ENCODE measurements at regions not wholly inside any gene's neighbourhood (a gene's known extent, or its start where the extent isn't known, plus 50 kb on each side); places are given as distances from the start of the nearest gene placed in this dataset.

DNA sequence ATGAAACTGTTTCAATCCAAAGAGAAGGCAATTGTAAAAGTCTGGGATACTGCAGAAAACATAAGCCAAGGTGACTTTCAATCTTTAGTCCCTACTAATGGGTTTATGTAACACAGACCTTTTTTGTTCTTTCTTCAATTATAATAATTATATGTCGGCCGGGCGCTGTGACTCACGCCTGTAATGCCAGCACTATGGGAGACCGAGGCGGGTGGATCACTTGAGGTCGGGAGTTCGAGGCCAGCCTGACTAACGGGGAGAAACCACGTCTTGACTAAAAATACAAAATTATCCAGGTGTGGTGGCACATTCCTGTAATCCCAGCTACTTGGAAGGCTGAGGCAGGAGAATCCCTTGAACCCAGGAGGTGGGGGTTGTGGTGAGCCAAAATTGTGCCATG, 489.8 kb upstream of the CTSO start:
- no peak overlapping the region for H3K4me3 ChIP-seq
- TF ChIP-seq CTCF (IDR thresholded peaks at IDR 0.05) (no peak), POLR2A (IDR thresholded peaks at IDR 0.05) (no peak), EP300 (IDR thresholded peaks at IDR 0.05) (no peak), POLR2AphosphoS5 (IDR thresholded peaks at IDR 0.05) (no peak)
- no peak for ATAC-seq
- H3K36me3 ChIP-seq = no peaks in the 10 kb centered on the region
- H3K27ac ChIP-seq = no peak overlapping the region
- H3K27me3 ChIP-seq = no peaks in the 10 kb centered on the region
- no peaks in the 10 kb centered on the region for H3K9me3 ChIP-seq
- WGBS, 2 donors (ENCODE audit: low coverage in 1 of 2) = 94 to 99% methylated on average over 10 of the region's 10 CpGs
- H3K4me1 ChIP-seq = no peaks in the 10 kb centered on the region

DNA sequence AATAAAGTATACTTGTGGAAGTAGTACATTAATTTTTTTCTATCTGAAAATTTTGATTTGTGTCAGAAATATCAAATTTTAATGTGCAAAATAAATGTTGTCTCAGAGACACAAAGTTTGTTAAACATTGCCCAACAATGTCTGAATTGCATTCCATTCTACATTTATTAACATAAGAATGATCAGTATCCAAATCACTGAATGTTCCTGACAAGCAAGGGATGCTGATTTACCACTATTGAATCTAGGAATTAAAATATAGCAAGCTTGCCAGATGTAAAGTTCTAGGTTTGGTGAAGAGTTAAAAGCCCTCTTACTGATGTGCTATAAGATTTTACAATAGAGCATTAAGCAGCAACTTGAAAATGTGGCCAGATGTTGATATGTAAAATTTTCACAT, 489.2 kb upstream of the CTSO start:
- no peak overlapping the region for H3K27ac ChIP-seq
- ATAC-seq = no peak
- no peak overlapping the region for H3K4me3 ChIP-seq
- TF ChIP-seq CTCF (IDR thresholded peaks at IDR 0.05) (no peak), POLR2A (IDR thresholded peaks at IDR 0.05) (no peak), EP300 (IDR thresholded peaks at IDR 0.05) (no peak), POLR2AphosphoS5 (IDR thresholded peaks at IDR 0.05) (no peak)
- H3K4me1 ChIP-seq = no peaks in the 10 kb centered on the region
- H3K9me3 ChIP-seq = no peaks in the 10 kb centered on the region
- H3K36me3 ChIP-seq = no peaks in the 10 kb centered on the region
- H3K27me3 ChIP-seq = no peaks in the 10 kb centered on the region

- no peaks in the 10 kb centered on the region for H3K36me3 ChIP-seq
- 79 to 85% methylated on average over 3 to 4 of the region's 4 CpGs for WGBS, 2 donors (ENCODE audit: low coverage in 1 of 2)
- no peak for ATAC-seq
- no peaks in the 10 kb centered on the region for H3K27me3 ChIP-seq
- H3K4me1 ChIP-seq = no peaks in the 10 kb centered on the region
- no peak for TF ChIP-seq EP300 (IDR thresholded peaks at IDR 0.05)
- no peak for TF ChIP-seq POLR2AphosphoS5 (IDR thresholded peaks at IDR 0.05)
- no peak for TF ChIP-seq POLR2A (IDR thresholded peaks at IDR 0.05)
- no peak for TF ChIP-seq CTCF (IDR thresholded peaks at IDR 0.05)
- H3K9me3 ChIP-seq = no peaks in the 10 kb centered on the region
- H3K4me3 ChIP-seq = no peak overlapping the region
- no peak overlapping the region for H3K27ac ChIP-seq
Observed at GRCh38 chr4:156439576-156440200, 486.0 kb upstream of the CTSO start.

GRCh38 chr4:156437666-156438065, 484.0 kb upstream of the CTSO start:
- no peak overlapping the region for H3K4me3 ChIP-seq
- H3K27ac ChIP-seq = no peak overlapping the region
- no peaks in the 10 kb centered on the region for H3K9me3 ChIP-seq
- H3K36me3 ChIP-seq = no peaks in the 10 kb centered on the region
- no peaks in the 10 kb centered on the region for H3K4me1 ChIP-seq
- no peaks in the 10 kb centered on the region for H3K27me3 ChIP-seq
- ATAC-seq = no peak
- TF ChIP-seq POLR2A (IDR thresholded peaks at IDR 0.05) (no peak), EP300 (IDR thresholded peaks at IDR 0.05) (no peak), POLR2AphosphoS5 (IDR thresholded peaks at IDR 0.05) (no peak), CTCF (IDR thresholded peaks at IDR 0.05) (no peak)
- WGBS, 2 donors (ENCODE audit: low coverage in 1 of 2) = 32 to 58% methylated on average over 2 of the region's 2 CpGs

DNA sequence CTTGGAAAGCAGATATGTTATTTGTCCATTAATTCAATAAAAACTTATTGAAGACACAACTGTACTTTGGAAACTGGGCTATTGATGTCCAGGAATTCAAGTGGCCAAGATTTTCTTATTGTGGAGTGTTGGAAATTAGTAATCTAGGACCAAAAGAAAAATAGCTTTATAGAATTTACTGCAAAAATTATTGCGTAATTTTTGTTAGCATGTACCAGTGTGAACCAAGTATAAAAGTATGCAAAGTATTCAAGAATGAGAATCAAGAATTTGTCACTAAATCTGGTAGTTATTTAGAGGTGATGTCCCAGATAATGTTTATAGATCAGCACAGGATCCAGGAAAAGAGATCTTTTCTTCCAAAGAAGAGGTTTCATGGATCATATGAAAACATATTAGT, 468.9 kb upstream of the CTSO start:
- WGBS, 2 donors (ENCODE audit: low coverage in 1 of 2) = 100% methylated on average over 1 of the region's 1 CpG
- no peak overlapping the region for H3K27ac ChIP-seq
- TF ChIP-seq POLR2A (IDR thresholded peaks at IDR 0.05) (no peak), POLR2AphosphoS5 (IDR thresholded peaks at IDR 0.05) (no peak)
- no peak for ATAC-seq
- H3K4me1 ChIP-seq = peaks cover 0 to 6% (median 0%) of the 10 kb centered on the region in 3 donors
- no peaks in the 10 kb centered on the region for H3K27me3 ChIP-seq
- H3K9me3 ChIP-seq = no peaks in the 10 kb centered on the region
- H3K36me3 ChIP-seq = no peaks in the 10 kb centered on the region
- no peak overlapping the region for H3K4me3 ChIP-seq

Data from gastroesophageal sphincter (tissue), 4 donors.